Left ventricle myocardium inferior (tissue), 1 donor: ENCODE measurements at regions not wholly inside any gene's neighbourhood (a gene's known extent, or its start where the extent isn't known, plus 50 kb on each side); places are given as distances from the start of the nearest gene placed in this dataset.
A peak's percentile ranks its signal among the peaks of the same experiment; 100 is the strongest.

ENCODE experiments used
- DNase-seq: peaks from one replicate; pipeline ENCODE4 v3.0.0-alpha.2; 2020
- H3K27ac ChIP-seq: fragments of 200-600 bp; replicated peaks from 2 replicates; pipeline ENCODE4 v1.8.0; 2021
- H3K27me3 ChIP-seq: fragments of 200-600 bp; 2 replicates; pipeline ENCODE4 v1.8.0; 2021; ENCODE audit warnings: low read depth
- H3K36me3 ChIP-seq: fragments of 200-600 bp; 2 replicates; pipeline ENCODE4 v1.8.0; 2021
- H3K4me1 ChIP-seq: fragments of 200-600 bp; 2 replicates; pipeline ENCODE4 v1.8.0; 2021
- H3K4me3 ChIP-seq: fragments of 200-600 bp; 2 replicates; pipeline ENCODE4 v1.8.0; 2021; ENCODE audit warnings: mild to moderate bottlenecking, moderate library complexity
- H3K9me3 ChIP-seq: fragments of 200-600 bp; replicated peaks from 2 replicates; pipeline ENCODE4 v1.8.0; 2021
- CTCF ChIP-seq: fragments of 200-600 bp; IDR thresholded peaks from 2 replicates; pipeline ENCODE4 v1.8.0; 2021; ENCODE audit warnings: antibody characterized with exemption, mild to moderate bottlenecking, borderline replicate concordance
- intact Hi-C: fragments of 100-400 bp; cut with micrococcal nuclease; formaldehyde crosslinking; loops from one replicate; pipeline ENCODE4 v1.11.0; 2022
- donor health status: DM: no; HTN: yes; CAD: no; lungs with severe emphysema.

GRCh38 chr2:57497489-57498096 lies 549.0 kb upstream of the VRK2 start:
- H3K4me3 ChIP-seq: no peak overlapping the region
- DNase-seq: no peak
- peak; percentile 81 for TF ChIP-seq CTCF

GRCh38 chr2:57504787-57505186 lies 541.8 kb upstream of the VRK2 start:
- Histone ChIP-seq H3K4me3 (no peak overlapping the region), H3K36me3 (no peaks in the 10 kb centered on the region), H3K4me1 (no peaks in the 10 kb centered on the region), H3K9me3 (no peaks in the 10 kb centered on the region), H3K27me3 (no peaks in the 10 kb centered on the region), H3K27ac (no peak overlapping the region)
- intact Hi-C loops: no loop called here
- no peak for TF ChIP-seq CTCF
- no peak for DNase-seq

More at GRCh38 chr2:57497489-57498096, 549.0 kb upstream of the VRK2 start:
- H3K36me3 ChIP-seq: no peaks in the 10 kb centered on the region
- H3K27me3 ChIP-seq: no peaks in the 10 kb centered on the region
- H3K4me1 ChIP-seq: peaks cover 9% of the 10 kb centered on the region
- intact Hi-C loops: no loop called here
- H3K9me3 ChIP-seq: peaks cover 13% of the 10 kb centered on the region
- no peak overlapping the region for H3K27ac ChIP-seq

- Histone ChIP-seq H3K27ac (no peak overlapping the region), H3K36me3 (no peaks in the 10 kb centered on the region), H3K9me3 (no peaks in the 10 kb centered on the region), H3K4me1 (no peaks in the 10 kb centered on the region), H3K4me3 (no peak overlapping the region), H3K27me3 (no peaks in the 10 kb centered on the region)
- intact Hi-C loops: no loop called here
- DNase-seq: no peak
- no peak for TF ChIP-seq CTCF
These were observed 537.4 kb upstream of the VRK2 start for GRCh38 chr2:57509189-57509588.

- no peaks in the 10 kb centered on the region for H3K27me3 ChIP-seq
- intact Hi-C loops: no loop called here
These were observed 535.9 kb upstream of the VRK2 start for GRCh38 chr2:57510704-57511103.

GRCh38 chr2:57515366-57515765 lies 531.2 kb upstream of the VRK2 start:
- no peak for TF ChIP-seq CTCF
- no peak overlapping the region for H3K4me3 ChIP-seq
- H3K27me3 ChIP-seq: no peaks in the 10 kb centered on the region
- no peak for DNase-seq
- H3K4me1 ChIP-seq: no peaks in the 10 kb centered on the region
- no peak overlapping the region for H3K27ac ChIP-seq
- H3K9me3 ChIP-seq: no peaks in the 10 kb centered on the region
- intact Hi-C loops: loop anchor here (5.0 kb wide), 1 partner anchor 1798 kb away; no protein-coding TSS in a partner anchor
- no peaks in the 10 kb centered on the region for H3K36me3 ChIP-seq

More at GRCh38 chr2:57510704-57511103, 535.9 kb upstream of the VRK2 start:
- Histone ChIP-seq H3K36me3 (no peaks in the 10 kb centered on the region), H3K4me3 (no peak overlapping the region), H3K27ac (no peak overlapping the region), H3K4me1 (no peaks in the 10 kb centered on the region), H3K9me3 (no peaks in the 10 kb centered on the region)
- no peak for DNase-seq
- no peak for TF ChIP-seq CTCF
